GM10266 (cell line): ENCODE measurements at regions not wholly inside any gene's neighbourhood (a gene's known extent, or its start where the extent isn't known, plus 50 kb on each side); places are given as distances from the start of the nearest gene placed in this dataset.

ENCODE experiments used
- DNase-seq: peaks from one replicate; pipeline ENCODE4 v3.0.0; 2012; ENCODE audit errors: extremely low spot score
- CTCF ChIP-seq: IDR thresholded peaks from 2 replicates; pipeline ENCODE4 v1.5.1; 2012; ENCODE audit warnings: mild to moderate bottlenecking, low read depth; ENCODE audit not compliant: control insufficient read depth, insufficient read depth; ENCODE audit errors: missing control alignments

GRCh38 chr1:104467590-104467989 lies 717.9 kb downstream of the AMY1C start:
- peak; percentile 11 for DNase-seq
- TF ChIP-seq CTCF = no peak

- no peak for TF ChIP-seq CTCF
- no peak for DNase-seq
Observed at GRCh38 chr1:104468282-104468681, 718.6 kb downstream of the AMY1C start.

DNA sequence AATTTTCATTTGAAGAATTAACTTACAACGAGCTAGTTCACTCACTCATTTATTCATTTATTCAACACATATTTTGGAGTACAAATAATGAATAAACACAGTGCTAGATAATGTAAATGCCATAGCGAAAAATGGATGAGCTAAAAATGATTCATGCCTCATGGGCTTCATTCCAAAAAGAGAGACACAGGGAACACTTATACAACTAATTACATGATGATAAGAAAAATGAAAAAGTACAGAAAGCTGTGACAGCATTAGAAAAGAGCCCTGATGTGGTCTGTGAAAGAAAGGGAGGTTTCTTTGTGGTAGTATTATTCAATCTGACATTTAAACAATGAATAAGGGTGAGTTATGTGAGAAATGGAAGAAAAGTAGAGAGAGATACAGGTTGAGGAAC lies 726.4 kb downstream of the AMY1C start:
- no peak for TF ChIP-seq CTCF
- DNase-seq = no peak

DNA sequence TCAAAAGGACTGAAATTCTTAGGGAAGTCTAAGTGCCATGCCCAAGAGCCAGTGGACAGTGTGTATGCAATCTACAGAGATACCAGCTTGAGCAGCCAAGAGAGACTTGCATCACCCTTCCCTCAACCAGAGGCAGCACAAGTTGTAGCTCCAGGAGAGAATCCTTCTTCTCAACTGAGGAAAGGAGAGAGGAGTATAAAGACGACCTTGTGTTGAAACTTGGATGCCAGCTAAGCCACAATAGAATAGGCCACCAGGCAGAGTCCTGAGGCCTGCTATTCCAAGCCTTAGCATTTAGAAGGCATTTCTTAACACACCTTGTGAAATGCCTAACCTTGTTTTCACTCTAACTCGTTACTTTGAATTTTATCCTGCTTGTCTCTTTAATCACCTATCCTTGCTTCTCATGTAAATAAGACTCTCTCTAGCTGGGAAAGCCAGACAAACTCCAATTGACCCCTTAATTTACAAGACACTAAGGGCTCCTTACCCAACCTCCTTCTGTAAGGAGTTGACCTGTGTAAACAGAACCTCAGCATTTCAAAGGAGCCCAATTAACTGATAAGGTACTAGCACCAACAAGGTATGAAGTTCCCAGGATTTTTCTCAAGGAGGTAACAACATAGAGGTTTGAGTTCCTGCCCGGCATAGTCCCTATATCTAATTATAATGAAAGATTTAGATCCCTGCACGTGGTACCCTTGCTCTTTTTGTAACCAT lies 738.8 kb downstream of the AMY1C start:
- DNase-seq = no peak
- no peak for TF ChIP-seq CTCF

GRCh38 chr1:104526158-104526795 lies 776.6 kb downstream of the AMY1C start:
- TF ChIP-seq CTCF = no peak
- DNase-seq = no peak

- no peak for TF ChIP-seq CTCF
- DNase-seq = no peak
Observed at GRCh38 chr1:104531990-104532389, 782.3 kb downstream of the AMY1C start.

DNA sequence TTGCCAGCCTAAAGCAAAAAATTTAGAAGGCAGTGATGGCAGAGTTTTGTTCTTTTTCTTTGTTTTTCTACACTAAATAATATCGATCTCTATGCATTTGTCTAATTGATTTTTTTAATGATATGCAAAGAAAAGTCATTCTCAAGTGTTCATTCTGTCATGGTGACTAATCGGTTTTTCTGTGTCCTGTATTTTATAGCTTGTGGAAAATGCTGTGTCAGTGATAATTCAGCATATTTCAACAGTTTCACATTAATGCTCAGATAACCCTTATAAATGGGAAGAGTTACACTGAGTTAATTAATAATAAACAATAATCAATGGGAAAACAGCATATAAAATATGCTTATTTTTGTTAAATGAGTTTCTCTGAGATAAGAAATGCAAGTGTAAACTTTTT lies 824.9 kb downstream of the AMY1C start:
- TF ChIP-seq CTCF = no peak
- no peak for DNase-seq
